LNCaP clone FGC (cell line): ENCODE measurements at regions not wholly inside any gene's neighbourhood (a gene's known extent, or its start where the extent isn't known, plus 50 kb on each side); places are given as distances from the start of the nearest gene placed in this dataset.
"Not testable (repeated sequence)": the region's sequence is repeated elsewhere in the genome, so short reads cannot be mapped to it uniquely, and the experiment has no call there.

Source experiments
- DNase-seq: peaks from one replicate; pipeline ENCODE4 v3.0.0-alpha.2; 2011; ENCODE audit warnings: low read depth
- H3K4me3 ChIP-seq: 2 replicates; pipeline ENCODE4 v1.5.1; 2011; ENCODE audit warnings: mild to moderate bottlenecking, low read depth, low read length, control low read depth
- TF ChIP-seq, protein P1 (sequence below): IDR thresholded peaks from 2 replicates; pipeline ENCODE4 v1.5.1; 2012; ENCODE audit warnings: mild to moderate bottlenecking; ENCODE audit not compliant: control insufficient read depth, insufficient read depth; ENCODE audit errors: extremely low read depth

DNA sequence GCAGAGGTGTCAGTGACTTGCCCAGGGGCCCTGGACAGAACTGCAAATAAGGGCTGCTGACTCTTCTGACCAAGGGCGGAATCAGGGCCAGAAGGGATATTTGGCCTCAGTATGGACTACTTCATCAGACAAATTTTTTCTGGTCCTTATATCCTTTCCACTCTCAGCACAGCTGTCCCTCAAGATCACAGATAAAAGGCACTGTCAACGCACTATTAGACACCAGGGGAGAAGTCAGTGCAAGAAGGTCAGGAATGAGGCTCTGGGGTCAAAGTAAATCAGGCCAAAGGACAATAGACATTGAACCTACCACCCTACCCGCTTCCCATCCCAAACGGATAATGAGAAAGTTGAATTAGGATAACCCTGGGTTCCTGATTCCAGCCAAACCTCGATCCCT is 657.6 kb downstream of the UQCRFS1 start:
- TF ChIP-seq, protein P1, sequence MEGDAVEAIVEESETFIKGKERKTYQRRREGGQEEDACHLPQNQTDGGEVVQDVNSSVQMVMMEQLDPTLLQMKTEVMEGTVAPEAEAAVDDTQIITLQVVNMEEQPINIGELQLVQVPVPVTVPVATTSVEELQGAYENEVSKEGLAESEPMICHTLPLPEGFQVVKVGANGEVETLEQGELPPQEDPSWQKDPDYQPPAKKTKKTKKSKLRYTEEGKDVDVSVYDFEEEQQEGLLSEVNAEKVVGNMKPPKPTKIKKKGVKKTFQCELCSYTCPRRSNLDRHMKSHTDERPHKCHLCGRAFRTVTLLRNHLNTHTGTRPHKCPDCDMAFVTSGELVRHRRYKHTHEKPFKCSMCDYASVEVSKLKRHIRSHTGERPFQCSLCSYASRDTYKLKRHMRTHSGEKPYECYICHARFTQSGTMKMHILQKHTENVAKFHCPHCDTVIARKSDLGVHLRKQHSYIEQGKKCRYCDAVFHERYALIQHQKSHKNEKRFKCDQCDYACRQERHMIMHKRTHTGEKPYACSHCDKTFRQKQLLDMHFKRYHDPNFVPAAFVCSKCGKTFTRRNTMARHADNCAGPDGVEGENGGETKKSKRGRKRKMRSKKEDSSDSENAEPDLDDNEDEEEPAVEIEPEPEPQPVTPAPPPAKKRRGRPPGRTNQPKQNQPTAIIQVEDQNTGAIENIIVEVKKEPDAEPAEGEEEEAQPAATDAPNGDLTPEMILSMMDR: no peak
- no peak for DNase-seq
- no peak overlapping the region for H3K4me3 ChIP-seq

DNA sequence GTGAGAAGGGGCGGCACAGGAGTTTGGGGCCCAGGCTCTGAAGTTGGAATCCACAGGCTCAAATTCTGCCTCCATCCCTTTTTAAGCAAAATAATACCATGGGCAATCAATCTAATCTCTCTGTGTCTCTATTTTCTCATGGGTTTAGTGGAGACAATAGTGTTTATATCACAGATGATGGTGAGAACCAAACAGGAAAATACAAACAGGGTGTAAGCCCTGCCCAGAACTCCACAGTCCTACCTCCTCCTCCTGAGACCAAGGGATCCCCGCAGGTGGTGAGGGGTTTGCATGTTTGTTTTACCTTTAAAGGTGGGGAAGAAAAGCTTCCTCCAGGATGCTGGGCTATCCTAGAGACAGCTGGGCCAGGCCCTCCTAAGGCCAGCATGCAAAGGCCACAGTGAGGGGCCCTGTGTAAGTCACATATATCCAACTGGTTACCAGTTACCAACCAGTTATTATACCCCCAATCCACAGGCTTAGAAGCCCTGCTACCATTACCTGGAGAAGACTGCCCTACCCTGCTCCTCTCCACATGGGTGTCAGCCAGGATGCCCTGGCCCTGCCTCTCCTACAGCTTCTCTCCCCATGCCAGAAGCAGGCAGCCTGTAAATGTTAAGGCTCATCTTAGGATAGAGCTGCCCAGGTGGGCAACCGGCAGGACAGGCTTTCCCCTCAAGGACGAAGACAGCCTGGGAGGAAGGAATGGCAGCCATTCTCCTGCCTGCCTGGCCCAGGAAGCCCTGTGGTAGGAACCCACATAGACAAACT is 658.4 kb downstream of the UQCRFS1 start:
- DNase-seq: no peak
- TF ChIP-seq, protein P1: no peak
- H3K4me3 ChIP-seq: no peak overlapping the region

DNA sequence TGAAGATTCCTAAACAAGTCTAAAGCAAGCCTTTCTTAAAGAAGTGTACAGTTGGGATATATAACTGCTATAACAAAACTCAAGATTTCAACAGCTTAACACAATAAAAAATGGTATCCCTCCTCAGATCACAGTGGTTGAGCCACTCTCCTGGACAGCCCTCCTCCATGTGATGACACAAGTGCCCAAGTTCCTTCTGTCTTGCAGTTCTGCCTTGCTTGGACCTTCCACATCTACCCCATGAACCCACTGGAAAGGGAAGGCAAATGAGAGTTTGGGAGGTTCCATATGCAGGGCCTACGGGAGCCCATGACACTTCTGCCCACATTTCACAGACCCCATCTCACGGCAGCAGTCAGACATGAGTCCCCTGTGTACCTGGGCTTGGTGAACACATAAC is 659.2 kb downstream of the UQCRFS1 start:
- no peak overlapping the region for H3K4me3 ChIP-seq
- TF ChIP-seq, protein P1: no peak
- DNase-seq: no peak

- TF ChIP-seq, protein P1: no peak
- no peak for DNase-seq
- no peak overlapping the region for H3K4me3 ChIP-seq
These were observed 659.9 kb downstream of the UQCRFS1 start for GRCh38 chr19:28553005-28553404.

DNA sequence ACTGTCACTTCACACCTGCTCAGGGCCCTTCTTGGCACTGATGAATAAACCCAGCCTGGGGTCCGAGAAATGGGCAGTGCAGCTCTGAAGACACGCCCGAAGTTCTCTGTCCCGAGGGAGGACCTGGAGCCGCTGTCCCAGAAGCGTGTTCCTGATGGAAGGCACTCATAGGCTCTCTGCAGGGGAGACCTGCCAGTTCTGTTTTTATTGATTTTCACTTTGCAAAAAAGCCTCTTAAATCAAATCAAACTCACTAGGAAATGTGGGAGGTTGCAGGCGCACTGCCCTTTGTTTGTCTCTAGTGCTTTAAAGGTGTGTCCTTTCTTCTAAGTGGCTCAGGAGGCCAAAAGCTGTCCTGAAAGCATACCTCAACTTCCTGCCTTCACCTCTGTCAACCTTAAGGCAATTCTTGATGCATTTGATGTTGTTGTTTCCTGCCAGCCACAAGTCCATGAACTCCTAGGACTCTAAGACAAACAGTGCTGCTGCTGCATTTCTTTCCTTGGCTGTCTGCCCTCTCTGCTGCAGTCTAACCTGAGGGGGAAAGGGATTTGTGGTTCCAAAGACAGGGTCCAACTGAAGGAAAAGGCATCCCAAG is 663.2 kb downstream of the UQCRFS1 start:
- DNase-seq: no peak
- no peak overlapping the region for H3K4me3 ChIP-seq
- TF ChIP-seq, protein P1: no peak

GRCh38 chr19:28546148-28546685 is 666.7 kb downstream of the UQCRFS1 start:
- H3K4me3 ChIP-seq: no peak overlapping the region
- no peak for DNase-seq
- TF ChIP-seq, protein P1: no peak

GRCh38 chr19:28545397-28545796 is 667.6 kb downstream of the UQCRFS1 start:
- not testable (repeated sequence) for DNase-seq

More at GRCh38 chr19:28545397-28545796, 667.6 kb downstream of the UQCRFS1 start:
- H3K4me3 ChIP-seq: not testable (repeated sequence)
